ENCODE measurements at regions not wholly inside any gene's neighbourhood (a gene's known extent, or its start where the extent isn't known, plus 50 kb on each side); places are given as distances from the start of the nearest gene placed in this dataset.

DNA sequence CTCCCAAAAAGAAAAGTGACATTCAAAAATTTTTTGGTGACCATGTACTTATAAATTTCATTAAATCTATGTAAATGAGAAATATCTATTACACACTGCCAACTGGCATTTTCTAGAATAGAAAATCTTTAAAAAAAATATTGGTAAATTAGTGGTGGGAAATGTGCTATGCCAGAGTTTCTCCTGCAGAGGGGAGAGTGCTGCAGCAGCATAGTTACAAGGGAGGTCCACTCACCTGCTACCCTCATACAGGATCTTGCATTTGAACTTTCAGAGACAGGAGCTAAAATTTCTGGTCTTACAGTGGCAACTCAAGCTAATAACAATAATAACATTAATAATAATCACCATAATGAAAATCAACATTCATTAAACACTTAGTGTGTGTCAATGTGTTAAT is 459.6 kb downstream of the NSUN3 start:
- TF ChIP-seq, protein P1, sequence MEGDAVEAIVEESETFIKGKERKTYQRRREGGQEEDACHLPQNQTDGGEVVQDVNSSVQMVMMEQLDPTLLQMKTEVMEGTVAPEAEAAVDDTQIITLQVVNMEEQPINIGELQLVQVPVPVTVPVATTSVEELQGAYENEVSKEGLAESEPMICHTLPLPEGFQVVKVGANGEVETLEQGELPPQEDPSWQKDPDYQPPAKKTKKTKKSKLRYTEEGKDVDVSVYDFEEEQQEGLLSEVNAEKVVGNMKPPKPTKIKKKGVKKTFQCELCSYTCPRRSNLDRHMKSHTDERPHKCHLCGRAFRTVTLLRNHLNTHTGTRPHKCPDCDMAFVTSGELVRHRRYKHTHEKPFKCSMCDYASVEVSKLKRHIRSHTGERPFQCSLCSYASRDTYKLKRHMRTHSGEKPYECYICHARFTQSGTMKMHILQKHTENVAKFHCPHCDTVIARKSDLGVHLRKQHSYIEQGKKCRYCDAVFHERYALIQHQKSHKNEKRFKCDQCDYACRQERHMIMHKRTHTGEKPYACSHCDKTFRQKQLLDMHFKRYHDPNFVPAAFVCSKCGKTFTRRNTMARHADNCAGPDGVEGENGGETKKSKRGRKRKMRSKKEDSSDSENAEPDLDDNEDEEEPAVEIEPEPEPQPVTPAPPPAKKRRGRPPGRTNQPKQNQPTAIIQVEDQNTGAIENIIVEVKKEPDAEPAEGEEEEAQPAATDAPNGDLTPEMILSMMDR (conservative IDR thresholded peaks at IDR 0.05; ENCODE audit: low read depth in 2 of 2), result peak; percentile 58 to 59
- TF ChIP-seq NANOG (IDR thresholded peaks at IDR 0.05; ENCODE audit: borderline replicate concordance) (no peak), EZH2 (IDR thresholded peaks at IDR 0.05; ENCODE audit: low read depth, unreplicated experiment) (no peak)

Data from GM23338 (cell line).